PC-3 (cell line): ENCODE measurements at regions not wholly inside any gene's neighbourhood (a gene's known extent, or its start where the extent isn't known, plus 50 kb on each side); places are given as distances from the start of the nearest gene placed in this dataset.

Source experiments
- ATAC-seq: fragments of 200-7000 bp; cut with Tn5 transposase; 2 replicates; pipeline ENCODE4 v1.9.1; 2020; ENCODE audit warnings: mild to moderate bottlenecking, moderate library complexity
- BruUV-seq: library from RNA; stranded (reverse); fragments of 400-500 nt; replicated peaks from 2 replicates; lab custom pipeline; 2021; lab: Mats Ljungman, UMichigan
- CTCF ChIA-PET: fragments of 300-600 bp; sonication (Branson Sonifier 250); formaldehyde crosslinking; loops from one replicate; lab custom pipeline; 2022; ENCODE audit warnings: antibody characterized with exemption; lab: Charles Lee
- POLR2A ChIA-PET: fragments of 300-600 bp; sonication (Branson Sonifier 250); formaldehyde crosslinking; loops from one replicate; lab custom pipeline; 2022; ENCODE audit warnings: antibody characterized with exemption; ENCODE audit not compliant: unreplicated experiment; lab: Charles Lee
- DNase-seq: peaks from one replicate; pipeline ENCODE4 v3.0.0-alpha.2; 2015
- H2AFZ ChIP-seq: fragments of 300-600 bp; sonication (generic); 2 replicates; pipeline ENCODE4 v1.6.0; 2016; ENCODE audit warnings: antibody characterized with exemption, low read length
- H3F3A ChIP-seq: fragments of 300-600 bp; sonication (generic); one replicate; pipeline ENCODE4 v1.6.0; 2017; ENCODE audit warnings: antibody characterized with exemption, low read length, control low read depth, mild to moderate bottlenecking; ENCODE audit not compliant: unreplicated experiment
- H3K27ac ChIP-seq: fragments of 300-600 bp; sonication (generic); 2 replicates; pipeline ENCODE4 v1.5.1; 2016; ENCODE audit warnings: mild to moderate bottlenecking, low read length
- H3K27me3 ChIP-seq: fragments of 300-600 bp; sonication (generic); 2 replicates; pipeline ENCODE4 v1.6.1; 2016; ENCODE audit warnings: low read length, mixed read lengths
- H3K36me3 ChIP-seq: fragments of 300-600 bp; sonication (generic); 2 replicates; pipeline ENCODE4 v1.6.1; 2016; ENCODE audit warnings: low read depth, mixed run types, low read length, mixed read lengths
- H3K4me1 ChIP-seq: fragments of 300-600 bp; sonication (generic); 2 replicates; pipeline ENCODE4 v1.5.1; 2016; ENCODE audit warnings: low read length; ENCODE audit not compliant: insufficient read depth
- H3K4me2 ChIP-seq: fragments of 300-600 bp; sonication (generic); 2 replicates; pipeline ENCODE4 v1.6.0; 2016; ENCODE audit warnings: low read length
- H3K4me3 ChIP-seq: fragments of 300-600 bp; sonication (generic); 2 replicates; pipeline ENCODE4 v1.5.1; 2016; ENCODE audit warnings: mild to moderate bottlenecking, low read length, mixed read lengths
- H3K79me2 ChIP-seq: fragments of 300-600 bp; sonication (generic); 2 replicates; pipeline ENCODE4 v1.6.1; 2017; ENCODE audit warnings: low read length, mixed read lengths
- H3K9ac ChIP-seq: fragments of 300-600 bp; sonication (generic); 2 replicates; pipeline ENCODE4 v1.6.0; 2016; ENCODE audit warnings: mild to moderate bottlenecking, low read length
- H3K9me2 ChIP-seq: fragments of 300-600 bp; sonication (generic); replicated peaks from 2 replicates; pipeline ENCODE4 v1.6.1; 2016; ENCODE audit warnings: mixed run types, low read length, mixed read lengths
- H3K9me3 ChIP-seq: fragments of 300-600 bp; sonication (generic); 2 replicates; pipeline ENCODE4 v1.6.1; 2016; ENCODE audit warnings: low read length, mixed read lengths
- H4K20me1 ChIP-seq: fragments of 300-600 bp; sonication (generic); 2 replicates; pipeline ENCODE4 v1.6.1; 2016; ENCODE audit warnings: low read length, mixed read lengths
- EZH2 ChIP-seq: fragments of 300-600 bp; sonication (generic); IDR thresholded peaks from one replicate; pipeline ENCODE4 v1.6.1; 2017; ENCODE audit warnings: antibody characterized with exemption, mild to moderate bottlenecking, low read length; ENCODE audit not compliant: unreplicated experiment
- EZH2phosphoT487 ChIP-seq: fragments of 300-600 bp; sonication (generic); IDR thresholded peaks from 2 replicates; pipeline ENCODE4 v1.6.1; 2018; ENCODE audit warnings: mild to moderate bottlenecking, antibody characterized with exemption, low read length, borderline replicate concordance
- intact Hi-C: fragments of 100-400 bp; cut with micrococcal nuclease; formaldehyde crosslinking; loops from 2 replicates; pipeline ENCODE4 v1.9.0; 2023
- TF ChIP-seq, protein P1 (sequence below): fragments of 300-600 bp; sonication (generic); conservative IDR thresholded peaks from 2 replicates; pipeline ENCODE4 v1.5.1; 2017; ENCODE audit warnings: antibody characterized with exemption, low read depth, mild to moderate bottlenecking, low read length

DNA sequence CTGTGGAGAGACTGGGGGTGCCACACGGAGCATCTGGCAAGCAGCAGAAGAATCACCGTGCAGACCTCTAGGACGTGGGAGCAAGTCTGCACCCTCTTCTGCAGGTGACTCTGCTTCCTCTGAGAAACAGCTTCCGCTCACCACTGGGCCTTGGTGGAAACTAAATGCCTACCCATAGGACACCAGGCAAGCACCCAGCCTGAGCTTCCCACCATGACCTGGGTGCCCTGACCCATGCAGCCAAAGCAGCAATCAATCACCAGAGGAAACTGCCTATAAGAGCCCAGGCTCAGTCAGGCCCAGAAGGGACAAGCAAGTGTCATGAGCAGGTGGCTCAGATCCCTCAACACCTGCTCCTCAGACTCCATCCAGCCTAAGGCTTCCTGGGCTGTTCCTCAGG, 63.4 kb downstream of the IGLL5 start:
- no TSS peak for BruUV-seq
- intact Hi-C loops: no loop called here
- no peaks in the 10 kb centered on the region for H3K36me3 ChIP-seq
- DNase-seq: no peak
- H2AFZ ChIP-seq: no peak overlapping the region
- H3F3A ChIP-seq: no peaks in the 10 kb centered on the region
- H4K20me1 ChIP-seq: no peaks in the 10 kb centered on the region
- peaks cover 25% of the 10 kb centered on the region for H3K27me3 ChIP-seq
- H3K4me3 ChIP-seq: no peak overlapping the region
- no peak overlapping the region for H3K4me2 ChIP-seq
- no peak overlapping the region for H3K27ac ChIP-seq
- CTCF ChIA-PET: no interaction called here
- H3K9ac ChIP-seq: no peak overlapping the region
- no peaks in the 10 kb centered on the region for H3K4me1 ChIP-seq
- no peaks in the 10 kb centered on the region for H3K79me2 ChIP-seq
- no peaks in the 10 kb centered on the region for H3K9me2 ChIP-seq
- POLR2A ChIA-PET: no interaction called here
- no peaks in the 10 kb centered on the region for H3K9me3 ChIP-seq
- TF ChIP-seq, protein P1, sequence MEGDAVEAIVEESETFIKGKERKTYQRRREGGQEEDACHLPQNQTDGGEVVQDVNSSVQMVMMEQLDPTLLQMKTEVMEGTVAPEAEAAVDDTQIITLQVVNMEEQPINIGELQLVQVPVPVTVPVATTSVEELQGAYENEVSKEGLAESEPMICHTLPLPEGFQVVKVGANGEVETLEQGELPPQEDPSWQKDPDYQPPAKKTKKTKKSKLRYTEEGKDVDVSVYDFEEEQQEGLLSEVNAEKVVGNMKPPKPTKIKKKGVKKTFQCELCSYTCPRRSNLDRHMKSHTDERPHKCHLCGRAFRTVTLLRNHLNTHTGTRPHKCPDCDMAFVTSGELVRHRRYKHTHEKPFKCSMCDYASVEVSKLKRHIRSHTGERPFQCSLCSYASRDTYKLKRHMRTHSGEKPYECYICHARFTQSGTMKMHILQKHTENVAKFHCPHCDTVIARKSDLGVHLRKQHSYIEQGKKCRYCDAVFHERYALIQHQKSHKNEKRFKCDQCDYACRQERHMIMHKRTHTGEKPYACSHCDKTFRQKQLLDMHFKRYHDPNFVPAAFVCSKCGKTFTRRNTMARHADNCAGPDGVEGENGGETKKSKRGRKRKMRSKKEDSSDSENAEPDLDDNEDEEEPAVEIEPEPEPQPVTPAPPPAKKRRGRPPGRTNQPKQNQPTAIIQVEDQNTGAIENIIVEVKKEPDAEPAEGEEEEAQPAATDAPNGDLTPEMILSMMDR: no peak
- TF ChIP-seq EZH2phosphoT487 (no peak), EZH2 (no peak)
- no peak for ATAC-seq

DNA sequence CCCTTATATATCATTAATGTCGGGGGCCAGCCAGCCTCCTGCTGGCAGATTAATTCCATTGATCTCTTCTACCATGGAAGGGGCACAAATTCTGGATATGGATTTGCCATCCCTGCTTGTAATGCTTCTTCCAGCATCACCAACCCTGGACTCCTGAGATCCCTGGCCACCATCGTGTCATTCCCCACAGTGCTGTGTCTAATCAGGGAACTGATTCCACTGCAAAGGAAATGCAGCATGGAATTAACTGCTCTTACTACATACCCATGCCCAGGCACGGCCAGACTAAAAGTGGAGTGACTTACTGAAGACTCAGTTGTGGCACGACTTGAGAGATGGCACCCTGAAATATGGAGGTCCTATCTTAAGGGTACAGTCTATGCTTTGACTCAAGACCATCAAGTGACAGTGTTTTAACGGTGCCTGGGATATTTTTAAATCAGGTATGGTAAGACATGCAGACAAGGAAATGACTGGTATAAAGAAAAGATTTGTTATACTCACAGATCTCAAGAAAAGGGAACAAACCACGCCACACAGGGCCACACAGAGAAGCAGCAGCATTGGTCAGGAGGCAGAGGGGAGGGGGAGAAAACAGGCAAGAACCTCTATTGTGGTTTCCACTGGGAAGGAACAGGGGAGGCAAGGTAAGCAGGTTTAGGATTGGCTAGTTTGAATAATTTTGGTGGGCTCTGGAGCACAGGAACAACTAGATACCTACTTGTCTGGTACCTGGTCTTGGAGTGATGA, 65.1 kb downstream of the IGLL5 start:
- no peaks in the 10 kb centered on the region for H3K9me2 ChIP-seq
- no peak overlapping the region for H2AFZ ChIP-seq
- H3K27me3 ChIP-seq: peaks cover 25% of the 10 kb centered on the region
- H3K4me1 ChIP-seq: no peaks in the 10 kb centered on the region
- no peak for ATAC-seq
- intact Hi-C loops: no loop called here
- H4K20me1 ChIP-seq: no peaks in the 10 kb centered on the region
- POLR2A ChIA-PET: no interaction called here
- H3K9ac ChIP-seq: no peak overlapping the region
- no peak overlapping the region for H3K4me3 ChIP-seq
- H3K4me2 ChIP-seq: no peak overlapping the region
- DNase-seq: no peak
- H3K36me3 ChIP-seq: no peaks in the 10 kb centered on the region
- BruUV-seq: no TSS peak
- TF ChIP-seq EZH2: no peak
- TF ChIP-seq, protein P1: no peak
- H3K79me2 ChIP-seq: no peaks in the 10 kb centered on the region
- no peaks in the 10 kb centered on the region for H3F3A ChIP-seq
- H3K27ac ChIP-seq: no peak overlapping the region
- H3K9me3 ChIP-seq: no peaks in the 10 kb centered on the region
- CTCF ChIA-PET: no interaction called here

DNA sequence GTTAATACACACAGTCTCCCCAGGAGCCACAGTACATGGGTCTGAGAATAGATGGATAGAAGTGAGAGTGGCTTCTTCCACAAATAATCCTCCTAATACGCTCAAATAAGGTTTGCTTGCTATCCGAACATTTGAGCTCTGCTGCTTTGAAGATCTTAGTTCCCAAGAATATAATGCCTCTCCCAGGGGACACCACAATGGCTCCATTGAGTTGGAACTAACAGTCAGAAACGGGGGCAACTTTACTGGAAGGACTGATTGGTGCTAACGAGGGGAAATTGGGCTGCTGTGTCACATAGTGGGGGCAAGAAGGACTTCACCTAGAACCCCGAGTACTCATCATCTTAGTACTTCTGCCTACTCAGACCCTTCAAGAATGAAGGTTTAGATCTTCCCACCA, 66.2 kb downstream of the IGLL5 start:
- Histone ChIP-seq H3K79me2 (no peaks in the 10 kb centered on the region), H4K20me1 (no peaks in the 10 kb centered on the region), H3K9ac (no peak overlapping the region), H3F3A (no peaks in the 10 kb centered on the region), H2AFZ (no peak overlapping the region), H3K36me3 (no peaks in the 10 kb centered on the region), H3K27ac (no peak overlapping the region), H3K27me3 (peaks cover 25% of the 10 kb centered on the region), H3K9me2 (no peaks in the 10 kb centered on the region), H3K4me1 (no peaks in the 10 kb centered on the region), H3K4me2 (no peak overlapping the region), H3K9me3 (no peaks in the 10 kb centered on the region), H3K4me3 (no peak overlapping the region)
- intact Hi-C loops: no loop called here
- BruUV-seq: no TSS peak
- DNase-seq (no peak), ATAC-seq (no peak)
- TF ChIP-seq EZH2: no peak
- ChIA-PET CTCF (no interaction called here), POLR2A (no interaction called here)
